Astrocyte (in vitro differentiated cells and primary cell): ENCODE measurements at regions not wholly inside any gene's neighbourhood (a gene's known extent, or its start where the extent isn't known, plus 50 kb on each side); places are given as distances from the start of the nearest gene placed in this dataset.

Experiments
- CTCF ChIP-seq: IDR thresholded peaks from 2 replicates; pipeline ENCODE4 v1.5.1; 2011; ENCODE audit warnings: low read depth, mild to moderate bottlenecking, inconsistent platforms, low read length, moderate library complexity; ENCODE audit not compliant: insufficient read depth
- EZH2 ChIP-seq: IDR thresholded peaks from 2 replicates; pipeline ENCODE4 v1.6.1; 2012; ENCODE audit warnings: mild to moderate bottlenecking, low read length, inconsistent platforms; ENCODE audit not compliant: insufficient read depth

- TF ChIP-seq CTCF (no peak), EZH2 (no peak)
Observed at GRCh38 chr9:8106362-8106761, 306.8 kb upstream of the DMAC1 start.
